HG02571 (cell line): ENCODE measurements at regions not wholly inside any gene's neighbourhood (a gene's known extent, or its start where the extent isn't known, plus 50 kb on each side); places are given as distances from the start of the nearest gene placed in this dataset.

Experiments used
- ATAC-seq: cut with Tn5 transposase; IDR thresholded peaks from one replicate; pipeline ENCODE4 v1.9.1; 2021; ENCODE audit warnings: mild to moderate bottlenecking, moderate library complexity; ENCODE audit not compliant: unreplicated experiment

DNA sequence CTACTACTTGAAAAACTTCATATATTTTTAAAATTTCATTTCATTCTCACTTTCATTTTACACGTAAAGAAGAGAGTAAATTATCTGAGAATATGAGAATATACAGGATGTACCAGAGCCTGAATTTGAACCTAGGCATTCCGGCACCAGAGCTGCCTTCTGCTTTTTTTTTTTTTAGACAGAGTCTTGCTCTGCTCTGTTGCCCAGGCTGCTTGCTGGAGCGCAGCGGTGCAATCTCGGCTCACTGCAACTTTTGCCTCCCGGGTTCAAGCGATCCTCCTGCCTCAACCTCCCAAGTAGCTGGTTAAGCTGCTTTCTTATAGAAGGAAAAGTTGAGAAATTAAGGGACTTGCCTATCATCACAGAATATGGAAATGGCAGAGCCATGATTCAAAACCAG is 540.1 kb downstream of the EBF1 start:
- ATAC-seq = no peak

DNA sequence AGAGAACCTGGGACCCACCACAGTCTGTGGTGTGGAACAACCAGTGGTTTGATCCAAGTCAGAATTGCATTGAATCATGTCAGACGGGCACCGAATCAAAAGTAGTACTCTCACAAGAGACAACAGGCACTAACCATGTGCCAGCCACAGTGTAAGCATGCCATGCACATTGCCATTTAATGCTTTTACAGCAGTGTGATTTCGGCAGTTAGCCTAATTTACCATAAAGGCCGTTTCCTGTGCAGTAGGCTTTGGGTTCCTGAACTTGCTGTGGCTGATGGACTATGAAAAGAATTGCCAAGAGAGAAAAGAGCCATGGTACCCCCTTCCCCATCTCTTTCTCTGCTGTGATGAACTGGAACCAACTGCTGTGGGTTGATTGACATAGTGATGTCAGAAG is 540.6 kb downstream of the EBF1 start:
- no peak for ATAC-seq

DNA sequence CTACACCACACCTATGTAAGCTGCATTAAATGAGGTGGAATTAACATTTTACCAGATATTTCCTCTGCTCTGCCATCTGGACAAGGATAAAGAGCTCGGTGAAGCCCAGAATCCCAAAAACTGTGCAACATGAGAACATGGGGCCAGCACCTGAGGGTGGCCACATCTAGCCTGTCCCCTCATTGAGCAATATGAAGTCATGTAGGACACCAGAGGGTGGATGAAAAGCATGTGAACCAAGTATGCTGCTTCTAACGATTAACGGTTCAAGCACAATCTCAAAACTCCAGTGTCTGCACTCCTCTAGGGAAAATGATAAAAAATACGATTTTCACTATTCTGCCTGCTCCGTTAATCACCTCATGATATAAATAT is 545.8 kb downstream of the EBF1 start:
- no peak for ATAC-seq

DNA sequence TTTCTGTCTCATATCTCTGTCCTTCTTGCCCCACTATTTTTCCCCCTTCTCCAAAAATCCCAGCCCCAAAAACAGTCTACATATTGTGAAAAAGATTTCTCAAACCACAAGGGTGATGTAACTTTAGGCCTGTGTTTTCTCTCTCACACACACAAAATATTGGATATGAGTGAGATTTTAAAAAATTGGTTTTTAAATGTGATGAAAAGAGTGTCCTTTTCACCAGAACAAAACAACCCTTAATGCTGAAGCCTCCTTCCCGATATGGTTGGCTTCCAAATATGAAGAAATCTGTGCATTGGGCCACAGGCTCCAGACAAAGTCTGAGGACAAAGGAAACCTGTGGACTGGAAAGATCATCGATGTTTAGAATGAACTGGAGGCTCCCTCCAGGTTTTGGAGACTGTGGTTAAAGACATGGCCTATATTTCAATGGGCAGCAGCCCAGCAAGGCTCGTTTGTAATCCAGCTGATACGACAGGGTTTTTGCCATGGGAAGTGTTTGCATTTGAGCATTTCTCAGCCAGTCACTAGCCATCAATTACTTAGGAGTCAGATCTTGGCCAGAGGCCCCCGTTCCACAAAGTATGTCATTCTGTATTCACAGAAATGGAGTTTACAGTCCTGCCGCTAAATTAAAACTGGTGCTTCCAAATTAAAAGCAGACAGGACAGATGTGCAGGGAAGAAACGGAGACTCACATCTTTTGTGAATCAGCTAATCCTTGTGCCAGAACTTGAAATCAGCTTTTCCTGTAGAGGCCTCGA is 546.3 kb downstream of the EBF1 start:
- no peak for ATAC-seq

DNA sequence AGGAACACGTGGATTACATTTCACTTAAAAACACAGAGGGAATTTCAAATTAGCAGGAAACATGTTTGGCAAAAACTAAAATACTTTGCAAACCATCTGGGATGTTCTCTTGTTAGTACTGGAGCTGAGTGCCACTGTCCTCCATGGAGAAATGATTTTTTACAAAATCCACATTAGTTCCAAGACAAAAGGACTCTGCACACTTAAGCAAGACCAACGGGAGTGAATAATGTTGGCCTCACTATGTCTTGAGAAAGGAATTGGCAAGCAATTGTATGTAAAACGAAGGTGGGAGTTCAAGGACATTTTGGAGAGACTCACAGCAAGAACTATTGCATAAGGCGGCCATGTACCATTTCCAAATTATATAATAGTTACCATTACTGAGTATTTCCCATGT is 547.5 kb downstream of the EBF1 start:
- no peak for ATAC-seq

DNA sequence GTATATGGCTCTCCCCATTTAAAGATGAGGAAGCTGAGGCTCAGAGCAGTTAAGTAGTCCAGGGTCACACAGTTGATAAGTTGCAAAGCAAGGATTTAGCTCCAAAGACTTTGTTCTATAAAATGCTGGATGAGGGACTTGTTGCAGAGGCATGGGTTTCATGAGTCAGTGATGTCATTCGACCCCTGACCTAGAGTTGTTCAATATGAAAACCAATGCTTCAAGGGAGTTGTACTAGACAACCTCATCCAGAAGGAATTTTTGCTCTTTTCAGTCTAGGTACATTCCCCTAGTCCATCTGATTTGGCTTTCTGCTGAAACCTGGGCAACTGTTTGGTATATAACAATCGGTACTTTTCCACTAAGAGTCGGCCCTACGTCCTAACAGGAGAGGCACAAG is 550.4 kb downstream of the EBF1 start:
- no peak for ATAC-seq

DNA sequence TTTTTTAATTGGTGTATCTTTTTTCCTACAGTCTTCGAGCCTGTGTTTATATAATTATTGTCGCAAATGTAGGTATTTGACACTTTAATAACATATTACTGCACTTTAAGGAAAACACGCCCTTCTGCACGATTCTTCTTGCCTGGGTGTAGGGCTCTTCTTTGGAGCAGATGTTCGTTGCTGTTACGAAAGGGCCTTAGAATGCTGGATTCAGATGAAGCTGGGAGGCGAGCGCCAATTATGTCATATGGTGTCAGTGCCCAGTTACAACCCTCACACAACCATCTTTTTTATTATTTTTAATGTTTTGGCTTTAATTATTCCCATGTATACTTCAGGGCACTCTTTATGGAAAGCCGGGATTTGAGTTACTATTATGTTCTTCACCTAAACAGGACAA is 553.0 kb downstream of the EBF1 start:
- ATAC-seq = no peak

DNA sequence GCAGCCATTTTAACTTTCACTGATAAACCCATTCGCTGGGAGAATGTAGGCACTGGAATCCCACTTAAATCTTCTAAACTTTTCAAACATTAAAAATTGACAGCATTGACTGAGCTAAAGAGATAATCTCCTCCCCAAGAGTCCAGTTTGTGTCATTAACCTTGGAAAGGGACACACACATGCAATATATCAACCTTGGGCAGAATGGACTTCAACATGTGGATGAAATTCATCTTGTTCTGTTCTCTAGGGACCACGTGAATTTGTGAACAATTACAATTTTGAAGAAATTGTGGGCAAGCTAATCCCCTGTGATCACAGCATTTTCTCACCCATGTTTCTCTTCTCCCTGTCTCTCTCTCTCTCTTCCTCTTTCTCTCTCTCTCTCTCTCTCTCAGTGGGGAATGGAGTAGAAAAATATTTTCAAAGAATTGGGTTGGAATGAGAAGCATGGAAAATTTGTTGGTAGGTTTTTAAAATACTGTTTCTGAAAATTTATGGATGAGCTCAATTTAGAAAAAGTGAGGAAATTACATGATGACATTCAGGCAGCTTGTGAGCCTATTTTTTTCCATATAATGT is 553.7 kb downstream of the EBF1 start:
- ATAC-seq = no peak

DNA sequence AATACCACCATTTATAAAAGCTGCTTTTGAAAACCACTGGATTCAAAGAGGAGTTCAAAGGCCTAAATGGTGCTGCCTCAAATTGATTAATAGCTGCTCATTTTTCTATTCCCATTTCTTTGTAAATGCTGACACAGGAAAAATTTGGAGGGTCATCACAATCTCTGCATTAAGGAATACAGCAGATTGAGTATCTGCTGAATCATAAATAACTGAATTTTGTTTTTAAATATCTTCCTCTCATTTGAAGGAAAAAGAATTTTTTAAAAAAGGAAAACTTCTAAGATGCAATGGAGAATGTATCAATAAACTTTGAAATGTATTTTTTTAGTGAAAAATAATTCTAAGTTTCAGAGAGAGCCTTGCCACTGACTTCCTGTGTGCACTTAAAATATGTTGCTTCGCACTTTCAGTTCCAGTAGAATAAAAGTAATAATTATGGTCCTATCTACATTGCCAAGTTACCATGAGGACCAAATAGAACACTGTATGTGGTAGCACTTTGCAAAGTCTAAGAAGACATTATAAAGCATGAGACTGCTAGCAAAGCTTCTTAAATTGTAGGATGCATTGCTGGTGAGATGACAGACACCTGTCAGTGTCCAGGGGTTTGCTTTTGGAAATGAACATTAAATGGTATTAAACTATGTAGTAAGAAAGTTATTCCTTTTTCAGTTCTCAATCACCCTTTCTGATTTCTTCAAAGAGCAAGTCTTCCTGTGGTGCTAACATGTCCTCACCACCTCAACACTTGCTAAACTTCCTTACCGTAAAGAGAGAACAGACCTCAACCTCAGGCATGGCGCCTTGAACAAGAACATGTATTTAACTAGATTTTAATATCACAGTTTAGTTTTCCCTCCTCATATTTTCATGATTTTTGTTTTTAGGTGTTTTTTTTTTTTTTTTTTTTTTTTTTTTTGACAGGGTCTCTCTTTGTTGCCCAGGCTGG is 555.1 kb downstream of the EBF1 start:
- ATAC-seq = no peak

DNA sequence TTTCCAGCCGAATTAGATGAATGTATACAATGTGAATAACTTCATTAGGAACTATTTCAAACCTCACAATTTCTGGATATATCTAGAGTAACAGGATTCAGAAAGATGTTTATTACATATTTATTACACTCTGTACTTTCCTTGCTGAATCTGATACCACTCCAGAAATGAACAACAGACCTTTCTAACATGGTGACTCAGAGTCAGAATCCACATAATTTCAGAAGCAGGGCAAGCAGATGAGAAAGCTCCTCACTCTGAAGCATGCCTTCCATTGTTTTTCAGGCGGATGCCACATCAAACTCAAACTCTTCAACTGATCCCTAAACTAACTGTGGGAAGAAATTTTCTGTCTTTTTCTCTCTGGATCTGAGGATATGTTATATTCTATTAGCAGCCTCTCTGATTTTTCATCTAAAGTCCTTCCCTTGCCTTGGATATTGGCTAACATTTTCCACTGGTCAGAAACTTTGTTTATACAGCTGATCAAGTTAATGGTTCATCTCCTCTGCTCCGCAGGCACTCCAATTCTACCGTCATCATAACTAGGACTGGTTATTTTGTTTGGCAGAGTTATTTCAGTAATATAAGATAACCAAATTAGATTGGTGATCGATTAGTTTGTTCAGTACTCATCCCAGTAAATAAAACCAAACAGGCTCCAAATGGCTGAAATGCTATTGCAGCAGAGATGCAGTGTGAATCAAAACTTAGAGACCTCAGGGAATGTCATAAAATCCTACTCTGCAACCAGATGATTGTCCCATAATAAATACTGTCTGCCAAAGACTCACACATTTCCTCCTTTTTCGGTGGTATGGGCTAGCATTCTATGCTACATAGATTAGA is 556.0 kb downstream of the EBF1 start:
- no peak for ATAC-seq

DNA sequence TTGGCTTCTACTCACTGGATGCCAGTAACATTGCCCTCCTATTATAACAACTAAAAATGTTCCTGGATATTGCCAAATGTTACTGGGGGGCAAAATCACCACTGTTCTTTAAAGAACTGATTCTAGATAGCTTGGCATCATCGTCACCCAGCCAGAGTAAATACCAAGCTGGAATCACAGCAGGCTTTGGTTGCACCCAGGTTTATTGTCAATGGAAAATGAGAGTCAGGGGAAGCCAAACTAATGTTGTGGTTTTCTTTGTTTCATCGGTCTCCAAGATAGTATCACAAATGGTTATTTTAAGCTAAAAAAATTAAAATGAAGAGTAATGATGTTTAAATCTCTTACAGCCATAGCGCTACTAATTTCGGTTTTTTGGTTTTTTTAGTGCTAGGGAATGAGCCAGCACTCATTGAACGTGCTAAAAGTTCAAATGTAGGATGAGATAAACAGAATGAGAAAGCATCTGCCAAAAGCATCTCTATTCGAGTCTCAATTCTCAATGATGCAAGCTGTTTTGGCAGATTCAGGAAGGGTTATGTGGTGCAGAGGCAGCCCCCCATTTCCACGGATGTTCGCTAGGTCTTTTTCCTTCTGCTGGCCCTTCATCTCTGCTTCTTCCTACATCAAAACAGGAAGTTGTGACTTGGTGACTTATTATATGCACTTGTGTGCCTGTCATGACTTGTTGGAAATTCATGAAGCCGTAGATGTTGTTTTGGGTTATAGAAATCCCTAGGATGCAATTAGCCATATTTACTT is 558.0 kb downstream of the EBF1 start:
- ATAC-seq = no peak

DNA sequence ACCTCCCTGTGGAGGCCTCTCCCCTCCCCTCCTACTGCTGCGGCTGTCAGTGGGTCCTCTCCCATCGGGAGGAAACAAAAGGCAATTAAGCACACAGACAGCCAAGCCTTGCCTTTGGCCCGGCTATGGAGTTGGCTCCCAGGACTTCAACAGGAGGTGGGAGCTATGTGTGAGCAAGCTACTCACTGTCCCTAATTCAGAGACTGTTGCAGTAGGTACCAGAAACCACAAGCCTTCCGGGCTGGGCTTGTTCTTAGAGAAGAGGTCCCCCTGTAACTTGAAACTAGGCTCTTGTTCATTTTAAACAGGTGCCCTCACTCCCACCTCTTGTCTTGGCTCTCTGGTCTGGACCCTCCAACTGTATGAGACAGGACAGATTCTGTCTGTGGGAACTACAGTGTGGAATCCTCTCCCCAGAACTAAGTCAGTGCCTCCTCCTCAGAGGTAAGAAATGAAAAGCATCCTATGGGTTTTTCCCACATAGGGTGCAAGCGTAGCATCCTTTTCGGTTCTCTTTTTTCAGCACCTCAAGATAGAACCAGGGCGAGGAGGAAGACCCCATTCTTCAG is 561.1 kb downstream of the EBF1 start:
- ATAC-seq = no peak

DNA sequence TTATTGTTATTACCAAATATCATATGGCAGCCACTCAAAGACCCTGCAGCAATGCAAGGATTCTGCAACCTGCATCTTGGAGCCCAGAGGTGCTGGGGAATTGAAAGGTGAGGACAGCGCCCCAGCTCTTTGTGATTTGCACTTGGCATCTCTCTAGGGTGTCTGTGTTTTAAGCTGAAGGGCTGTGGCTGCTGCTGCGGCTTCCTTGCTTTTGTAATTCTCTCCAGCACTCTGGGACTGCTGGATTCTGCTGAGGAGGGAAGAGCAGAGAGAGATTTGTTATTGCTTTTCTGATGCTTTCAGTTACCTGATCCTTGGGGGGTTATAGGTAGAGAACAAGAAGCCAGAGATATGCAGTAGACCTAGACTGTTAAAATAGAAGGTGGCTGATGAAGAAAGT is 562.4 kb downstream of the EBF1 start:
- ATAC-seq = no peak

DNA sequence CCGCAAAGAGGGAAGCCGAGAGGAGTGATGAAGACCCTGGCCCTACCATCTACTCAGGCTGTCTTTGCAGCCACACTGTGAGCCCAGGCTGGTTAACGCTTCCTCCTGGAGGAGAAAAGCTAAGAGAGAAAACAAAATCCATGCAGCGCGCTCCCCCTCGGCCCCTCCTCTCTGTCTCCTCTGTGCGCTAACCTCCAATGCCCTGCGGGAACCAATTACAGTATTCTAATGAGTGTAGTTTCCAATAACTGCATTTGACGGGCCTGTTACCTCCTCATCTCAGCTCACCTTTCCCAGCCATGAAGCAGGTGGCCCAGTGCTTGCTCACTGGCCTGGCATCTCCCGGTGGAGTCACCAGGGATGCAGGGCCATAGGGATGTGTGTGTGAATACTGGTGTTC is 565.5 kb downstream of the EBF1 start:
- ATAC-seq = no peak

DNA sequence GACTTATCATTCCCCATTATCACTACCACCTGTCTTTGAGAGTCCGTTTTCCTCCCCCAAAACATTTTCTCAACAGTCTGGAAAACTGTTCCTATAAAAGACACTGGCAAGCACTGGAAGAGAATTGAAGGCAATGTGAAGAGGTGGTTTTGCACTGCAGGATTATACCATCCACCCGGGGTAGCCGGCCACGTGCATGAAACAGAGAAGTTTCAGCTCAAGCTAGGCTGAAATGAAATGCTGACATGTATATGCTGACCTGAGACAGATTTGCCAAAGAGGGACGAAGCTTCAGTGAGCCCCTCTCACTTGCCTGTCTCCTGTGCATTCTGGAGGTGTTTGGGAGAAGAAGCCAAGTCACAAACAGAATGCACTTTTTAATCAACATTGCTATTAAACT is 567.0 kb downstream of the EBF1 start:
- ATAC-seq = no peak

DNA sequence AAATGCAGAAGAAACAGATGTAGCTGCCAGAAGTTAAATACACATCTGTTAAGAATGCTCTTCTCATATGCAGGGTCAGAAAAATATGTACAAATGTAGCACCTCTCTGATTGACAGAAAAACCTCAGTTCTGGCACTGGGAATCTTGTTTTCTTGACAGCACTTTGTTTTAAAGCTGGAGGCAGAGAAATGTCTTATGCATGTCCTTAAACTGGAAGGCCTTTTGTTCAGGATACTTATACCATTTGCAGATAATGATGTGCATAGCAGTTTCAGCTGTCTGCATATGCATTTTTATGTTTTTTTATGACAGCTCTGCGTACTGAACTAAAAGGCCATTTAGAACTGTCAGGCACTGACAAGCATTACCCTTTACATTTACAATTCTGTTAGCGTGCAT is 567.9 kb downstream of the EBF1 start:
- ATAC-seq = no peak

DNA sequence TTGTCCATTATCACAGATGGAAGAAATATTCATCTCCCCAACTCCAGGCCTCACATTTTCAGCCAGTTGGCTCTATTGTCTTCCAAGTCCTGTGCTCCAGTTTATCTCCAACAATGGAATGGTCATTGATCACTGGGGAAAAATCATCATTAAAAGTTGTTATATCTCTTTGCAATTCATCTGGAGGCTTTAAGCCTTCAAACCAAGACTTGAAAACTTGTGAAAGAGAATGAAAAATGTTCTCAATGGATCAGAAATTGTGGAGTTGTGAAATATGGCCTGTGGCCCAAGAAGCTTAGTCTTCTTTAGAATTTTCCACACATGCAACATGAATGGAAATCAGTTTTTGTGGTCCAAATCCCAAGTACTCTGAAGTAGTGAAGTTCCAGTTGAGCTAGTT is 569.6 kb downstream of the EBF1 start:
- no peak for ATAC-seq

DNA sequence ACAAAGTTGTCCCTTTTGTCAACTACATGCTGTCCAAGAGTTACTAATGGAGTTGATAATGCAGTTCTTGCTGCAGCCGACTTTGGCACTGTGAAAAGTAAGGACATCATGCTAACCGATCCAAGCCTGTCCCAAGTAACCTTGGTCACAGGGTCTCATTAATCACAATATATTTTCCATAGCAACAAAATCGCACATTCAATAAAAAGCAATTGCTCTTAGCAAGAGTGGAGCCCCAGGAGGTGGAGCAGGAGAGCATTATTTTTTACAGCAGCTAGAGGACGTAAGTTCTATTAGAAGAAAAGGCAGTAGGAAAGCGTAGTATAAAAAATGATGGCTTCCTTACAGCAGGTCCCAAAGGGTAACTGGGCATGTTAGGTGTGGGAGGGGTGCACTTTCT is 570.3 kb downstream of the EBF1 start:
- no peak for ATAC-seq

DNA sequence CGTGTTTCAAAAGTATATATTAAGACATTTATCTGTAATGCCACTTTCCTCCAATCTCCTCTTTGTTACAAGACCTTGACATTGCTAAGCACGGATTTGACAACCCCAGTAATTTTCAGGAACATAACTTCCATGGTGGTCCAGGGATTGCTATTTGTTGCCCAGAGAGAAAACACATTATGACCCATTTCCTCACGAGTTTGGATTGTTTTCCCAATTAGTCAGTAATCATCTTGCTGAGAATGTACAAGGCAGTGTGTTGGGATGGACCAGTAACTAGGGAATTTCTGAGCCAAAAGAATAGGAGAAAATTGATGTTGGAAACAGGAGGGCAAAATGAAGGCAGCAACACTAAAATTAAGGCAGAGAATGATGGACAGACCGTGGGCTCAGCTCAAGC is 574.1 kb downstream of the EBF1 start:
- ATAC-seq = no peak

DNA sequence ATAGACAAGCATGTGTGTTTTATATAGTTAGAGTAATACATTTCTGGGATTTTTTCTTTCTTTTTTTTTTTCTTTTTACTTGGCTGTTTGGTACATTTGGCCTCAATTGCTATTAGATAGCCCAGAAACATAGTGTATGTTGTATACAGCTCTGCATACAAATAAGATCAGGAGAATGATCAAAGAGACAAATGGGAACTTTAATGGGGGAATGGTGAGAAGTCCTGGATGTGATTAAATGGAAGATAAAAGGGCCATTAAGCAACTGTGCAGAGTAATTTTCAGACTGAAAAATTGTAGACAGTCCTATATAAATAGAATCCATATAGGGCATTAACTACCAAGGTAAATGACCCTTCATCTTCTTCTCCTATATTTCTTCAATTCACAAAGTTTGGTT is 575.6 kb downstream of the EBF1 start:
- no peak for ATAC-seq
